Endothelial cell of umbilical vein (primary cell): ENCODE measurements at regions not wholly inside any gene's neighbourhood (a gene's known extent, or its start where the extent isn't known, plus 50 kb on each side); places are given as distances from the start of the nearest gene placed in this dataset.

Experiments
- BruUV-seq: library from RNA; stranded (reverse); fragments of 400-500 nt; replicated peaks from 2 replicates; lab custom pipeline; 2021; lab: Mats Ljungman, UMichigan
- CTCF ChIA-PET: fragments of 300-600, 350-600 bp; sonication (Branson Sonifier 250); formaldehyde crosslinking; loops from one replicate; lab custom pipeline; 2021; ENCODE audit warnings: antibody characterized with exemption, inconsistent platforms; lab: Charles Lee
- POLR2A ChIA-PET: fragments of 300-600, 350-600 bp; sonication (Branson Sonifier 250); formaldehyde crosslinking; loops from one replicate; lab custom pipeline; 2021; ENCODE audit warnings: antibody characterized with exemption, inconsistent platforms; lab: Charles Lee
- DNase-seq: peaks from one replicate; pipeline ENCODE4 v3.0.0-alpha.2; 2011; ENCODE audit warnings: low read depth, low spot score
- FAIRE-seq: peaks from 2 replicates; lab custom pipeline; 2011; peaks lifted over from hg19 to GRCh38; lab: Jason Lieb, UNC
- H2AFZ ChIP-seq: 2 replicates; pipeline ENCODE4 v1.6.0; 2012; ENCODE audit warnings: low read depth, low read length, control low read depth, inconsistent platforms
- H3K27ac ChIP-seq: 2 replicates; pipeline ENCODE4 v1.5.1; 2011; ENCODE audit warnings: low read depth, mild to moderate bottlenecking, control low read depth, low read length, moderate library complexity; ENCODE audit not compliant: insufficient read depth
- H3K27me3 ChIP-seq, 2 experiments: 2 replicates each; pipeline versions ENCODE4 v1.6.0 to v1.6.1; 2011; ENCODE audit warnings: low read length in 2 of 2, mixed read lengths in 1 of 2; ENCODE audit not compliant: control insufficient read depth in 2 of 2, insufficient read depth in 2 of 2
- H3K36me3 ChIP-seq, 2 experiments: 2 replicates in 1 of 2; 3 replicates in 1 of 2; pipeline ENCODE4 v1.5.1; 2011; ENCODE audit warnings: low read length in 2 of 2, mild to moderate bottlenecking in 1 of 2, moderate library complexity in 1 of 2; ENCODE audit not compliant: control insufficient read depth in 2 of 2, insufficient read depth in 2 of 2; ENCODE audit errors: extremely low read depth in 1 of 2
- H3K4me1 ChIP-seq: 3 replicates; pipeline ENCODE4 v1.5.1; 2011; ENCODE audit warnings: mild to moderate bottlenecking, low read length; ENCODE audit not compliant: control insufficient read depth, insufficient read depth; ENCODE audit errors: extremely low read depth
- H3K4me2 ChIP-seq: 2 replicates; pipeline ENCODE4 v1.6.1; 2011; ENCODE audit warnings: low read length, control low read depth, mixed read lengths; ENCODE audit not compliant: insufficient read depth
- H3K4me3 ChIP-seq, 3 experiments: fragments of 200-600 bp in 1 of 3; sonication (generic), shearing (Covaris generic) in 1 of 3; replicated peaks in 1 of 3; 2 replicates each; pipeline ENCODE4 v1.5.1; 2011 to 2016; ENCODE audit warnings: control low read depth in 3 of 3, low read length in 3 of 3, mild to moderate bottlenecking in 2 of 3, inconsistent platforms in 1 of 3, low read depth in 1 of 3, moderate library complexity in 1 of 3; ENCODE audit not compliant: insufficient read depth in 1 of 3
- H3K79me2 ChIP-seq: 2 replicates; pipeline ENCODE4 v1.6.0; 2012; ENCODE audit warnings: low read length, inconsistent platforms; ENCODE audit not compliant: control insufficient read depth, insufficient read depth
- H3K9ac ChIP-seq: replicated peaks from 2 replicates; pipeline ENCODE3; 2011; ENCODE audit warnings: low read length, control low read depth; ENCODE audit not compliant: insufficient read depth; ENCODE audit errors: extremely low read depth
- H3K9me1 ChIP-seq: replicated peaks from 3 replicates; pipeline ENCODE4 v1.6.0; 2011; ENCODE audit warnings: mild to moderate bottlenecking, low read length; ENCODE audit not compliant: control insufficient read depth, insufficient read depth; ENCODE audit errors: extremely low read depth
- H3K9me3 ChIP-seq: replicated peaks from 2 replicates; pipeline ENCODE4 v1.5.1; 2012; ENCODE audit warnings: low read length, inconsistent platforms; ENCODE audit not compliant: control insufficient read depth, insufficient read depth
- H4K20me1 ChIP-seq: replicated peaks from 2 replicates; pipeline ENCODE3; 2011; ENCODE audit warnings: mild to moderate bottlenecking, low read length; ENCODE audit not compliant: control insufficient read depth, insufficient read depth; ENCODE audit errors: extremely low read depth
- CTCF ChIP-seq, 2 donors: IDR thresholded peaks; 1 replicate in 1 of 2; 2 replicates in 1 of 2; pipeline ENCODE4 v1.5.1; 2011; ENCODE audit warnings: low read length in 2 of 2, mild to moderate bottlenecking in 2 of 2, moderate library complexity in 2 of 2, control low read depth in 1 of 2, inconsistent platforms in 1 of 2, low read depth in 1 of 2; ENCODE audit not compliant: insufficient read depth in 1 of 2; ENCODE audit errors: extremely low read depth in 1 of 2
- EZH2 ChIP-seq: IDR thresholded peaks from 2 replicates; pipeline ENCODE4 v1.6.1; 2012; ENCODE audit warnings: borderline replicate concordance, low read depth, mild to moderate bottlenecking, moderate library complexity, low read length, inconsistent platforms; ENCODE audit not compliant: severe bottlenecking
- GATA2 ChIP-seq: IDR thresholded peaks from 2 replicates; pipeline ENCODE4 v1.7.0; 2011; ENCODE audit warnings: low read depth, mild to moderate bottlenecking, moderate library complexity, mixed read lengths, low read length; ENCODE audit not compliant: insufficient read length, insufficient read depth
- JUN ChIP-seq: IDR thresholded peaks from 2 replicates; pipeline ENCODE4 v1.6.1; 2011; ENCODE audit warnings: borderline replicate concordance, low read depth; ENCODE audit not compliant: insufficient read length, insufficient read depth
- POLR2A ChIP-seq: IDR thresholded peaks from 2 replicates; pipeline ENCODE4 v1.6.1; 2012; ENCODE audit warnings: low read depth, mild to moderate bottlenecking, control low read depth, low read length
- POLR2AphosphoS5 ChIP-seq: IDR thresholded peaks from 2 replicates; pipeline ENCODE4 v1.6.1; 2012; ENCODE audit warnings: low read depth, mild to moderate bottlenecking, control low read depth, low read length, moderate library complexity; ENCODE audit not compliant: insufficient read depth
- dilution Hi-C: fragments of 300-500 bp; cut with MboI; formaldehyde crosslinking; loops from one replicate; pipeline ENCODE4 v1.15.0; 2019; ENCODE audit warnings: low sequenced_read_pairs; ENCODE audit not compliant: extremely low pct_ligation_motif_present
- intact Hi-C: fragments of 100-400 bp; cut with micrococcal nuclease; formaldehyde crosslinking; loops from one replicate; pipeline ENCODE4 v1.10.0; 2022
- TF ChIP-seq, protein P1 (sequence below): IDR thresholded peaks from 2 replicates; pipeline ENCODE4 v1.6.1; 2011; ENCODE audit not compliant: insufficient read depth, insufficient read length

DNA sequence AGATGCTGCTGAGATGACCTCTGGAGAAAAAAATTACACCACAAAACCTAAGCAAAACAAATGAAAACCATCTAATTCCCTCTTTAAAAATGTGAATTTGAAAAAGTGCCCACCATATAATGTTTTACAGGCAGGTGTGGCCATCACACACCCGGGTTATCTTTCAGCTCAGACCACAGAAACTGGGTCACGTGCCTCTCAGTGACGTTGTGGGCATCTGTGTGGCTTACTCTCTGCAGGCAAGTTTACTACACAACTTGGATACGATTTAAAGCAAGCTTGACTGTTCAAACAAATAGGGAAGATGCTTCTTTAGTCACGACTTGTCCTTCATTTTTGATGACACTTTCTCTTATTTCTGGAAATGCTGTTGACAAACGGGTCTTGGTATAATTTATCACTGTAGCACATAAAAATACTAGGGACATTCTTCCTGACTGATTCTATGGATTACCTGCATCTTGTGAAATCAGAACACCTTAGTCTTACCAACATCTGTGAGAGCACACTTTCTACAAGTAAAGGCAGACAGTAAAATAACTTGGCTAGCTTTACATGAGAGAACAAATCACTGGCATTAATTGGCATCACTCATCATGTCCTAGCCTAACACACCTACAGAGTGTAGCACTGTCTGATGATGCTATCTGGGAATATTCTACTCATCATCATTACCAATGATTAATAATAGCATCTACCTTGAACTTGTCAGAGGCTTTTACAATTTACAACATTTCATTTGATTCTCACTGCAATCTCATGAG is 89.3 kb upstream of the EDEM3 start:
- intact Hi-C loops, result no loop called here
- no TSS peak for BruUV-seq
- H3K9ac ChIP-seq, result no peak overlapping the region
- H4K20me1 ChIP-seq, result no peaks in the 10 kb centered on the region
- dilution Hi-C loops, result no loop called here
- FAIRE-seq, result no peak
- no peak overlapping the region for H3K27ac ChIP-seq
- no peak overlapping the region for H2AFZ ChIP-seq
- no peaks in the 10 kb centered on the region for H3K4me1 ChIP-seq
- no peak for DNase-seq
- no peak overlapping the region for H3K4me2 ChIP-seq
- no peak overlapping the region for H3K4me3 ChIP-seq
- POLR2A ChIA-PET, result no interaction called here
- no peak for TF ChIP-seq CTCF (IDR thresholded peaks at IDR 0.05; ENCODE audit: extremely low read depth in 1 of 2, insufficient read depth in 1 of 2, low read depth in 1 of 2, low read length in 2 of 2)
- no peak for TF ChIP-seq POLR2AphosphoS5
- TF ChIP-seq GATA2, result no peak
- TF ChIP-seq POLR2A, result no peak
- TF ChIP-seq JUN, result no peak
- TF ChIP-seq, protein P1, sequence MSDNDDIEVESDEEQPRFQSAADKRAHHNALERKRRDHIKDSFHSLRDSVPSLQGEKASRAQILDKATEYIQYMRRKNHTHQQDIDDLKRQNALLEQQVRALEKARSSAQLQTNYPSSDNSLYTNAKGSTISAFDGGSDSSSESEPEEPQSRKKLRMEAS, result no peak
- TF ChIP-seq EZH2, result no peak
- H3K27me3 ChIP-seq, result no peaks in the 10 kb centered on the region
- no peaks in the 10 kb centered on the region for H3K9me1 ChIP-seq
- H3K36me3 ChIP-seq, result no peaks in the 10 kb centered on the region
- no peaks in the 10 kb centered on the region for H3K79me2 ChIP-seq
- H3K9me3 ChIP-seq, result no peaks in the 10 kb centered on the region
- CTCF ChIA-PET, result interaction anchor here (1.0 kb wide), 1 partner anchor 15 kb away, joined by 3 read pairs; no protein-coding TSS in a partner anchor
